WTC11 (cell line): ENCODE measurements at regions not wholly inside any gene's neighbourhood (a gene's known extent, or its start where the extent isn't known, plus 50 kb on each side); places are given as distances from the start of the nearest gene placed in this dataset.

Source experiments
- ATAC-seq: fragments of 200-7000 bp; cut with Tn5 transposase; 2 replicates; pipeline ENCODE4 v1.10.0; 2021; ENCODE audit warnings: mild to moderate bottlenecking, moderate library complexity
- CTCF ChIA-PET: fragments of 300-600 bp; sonication (Branson Sonifier 250); formaldehyde crosslinking; loops from one replicate; lab custom pipeline; 2021; ENCODE audit warnings: antibody characterized with exemption; lab: Charles Lee
- POLR2A ChIA-PET: fragments of 350-600 bp; sonication (Branson Sonifier 250); formaldehyde crosslinking; loops from one replicate; lab custom pipeline; 2021; ENCODE audit warnings: antibody characterized with exemption; lab: Charles Lee
- DNase-seq: peaks from one replicate; pipeline ENCODE4 v3.0.0; 2021; ENCODE audit warnings: low spot score
- H3K27ac Mint-ChIP-seq: 2 replicates; pipeline ENCODE4 v1.8.0; 2021; ENCODE audit warnings: mixed read lengths
- H3K27me3 Mint-ChIP-seq: 2 replicates; pipeline ENCODE4 v1.8.0; 2021; ENCODE audit warnings: low read depth, mild to moderate bottlenecking, moderate library complexity, mixed read lengths
- H3K36me3 Mint-ChIP-seq: 2 replicates; pipeline ENCODE4 v1.8.0; 2021; ENCODE audit warnings: mixed read lengths
- H3K4me1 Mint-ChIP-seq: 2 replicates; pipeline ENCODE4 v1.8.0; 2022; ENCODE audit warnings: mixed read lengths
- H3K4me3 Mint-ChIP-seq: 2 replicates; pipeline ENCODE4 v1.8.0; 2021; ENCODE audit warnings: mild to moderate bottlenecking, moderate library complexity, mixed read lengths
- H3K9me3 Mint-ChIP-seq: 2 replicates; pipeline ENCODE4 v1.8.0; 2021; ENCODE audit warnings: mixed read lengths
- ATF2 ChIP-seq: sonication (generic); formaldehyde crosslinking; IDR thresholded peaks from 2 replicates; pipeline ENCODE4 v1.8.1; 2022; ENCODE audit warnings: low read depth, missing genetic modification reagents, borderline replicate concordance
- CREB1 ChIP-seq: sonication (generic); formaldehyde crosslinking; IDR thresholded peaks from 2 replicates; pipeline ENCODE4 v1.8.0; 2023; ENCODE audit warnings: mild to moderate bottlenecking, missing genetic modification reagents
- ERG ChIP-seq: fragments of 250-450 bp; sonication (Bioruptor Pico); IDR thresholded peaks from 2 replicates; pipeline ENCODE4 v1.8.0; 2021; ENCODE audit warnings: mild to moderate bottlenecking
- ETV6 ChIP-seq: sonication (generic); formaldehyde crosslinking; IDR thresholded peaks from 2 replicates; pipeline ENCODE4 v1.8.1; 2022; ENCODE audit warnings: mild to moderate bottlenecking, missing genetic modification reagents
- FOXK1 ChIP-seq: sonication (generic); formaldehyde crosslinking; IDR thresholded peaks from 2 replicates; pipeline ENCODE4 v1.8.0; 2022; ENCODE audit warnings: mild to moderate bottlenecking, moderate library complexity, missing genetic modification reagents
- GABPB1 ChIP-seq: sonication (generic); formaldehyde crosslinking; IDR thresholded peaks from 2 replicates; pipeline ENCODE4 v1.8.1; 2023; ENCODE audit warnings: mild to moderate bottlenecking, missing genetic modification reagents
- HMGA2 ChIP-seq: fragments of 250-450 bp; sonication (Bioruptor Pico); IDR thresholded peaks from 2 replicates; pipeline ENCODE4 v1.4.0; 2021; ENCODE audit warnings: mild to moderate bottlenecking, moderate library complexity
- IRF2 ChIP-seq: sonication (generic); formaldehyde crosslinking; IDR thresholded peaks from 2 replicates; pipeline ENCODE4 v1.8.0; 2022; ENCODE audit warnings: low read depth, missing genetic modification reagents, borderline replicate concordance
- JUN ChIP-seq: sonication (generic); formaldehyde crosslinking; IDR thresholded peaks from 2 replicates; pipeline ENCODE4 v1.8.0; 2023; ENCODE audit warnings: mild to moderate bottlenecking, missing genetic modification reagents
- NFATC4 ChIP-seq: fragments of 250-450 bp; sonication (Bioruptor Pico); IDR thresholded peaks from 2 replicates; pipeline ENCODE4 v1.9.0; 2021; ENCODE audit warnings: mild to moderate bottlenecking
- NFYB ChIP-seq: sonication (generic); formaldehyde crosslinking; conservative IDR thresholded peaks from 2 replicates; pipeline ENCODE4 v1.8.0; 2022; ENCODE audit warnings: low read depth, missing genetic modification reagents
- NR2C2 ChIP-seq: sonication (generic); formaldehyde crosslinking; IDR thresholded peaks from 2 replicates; pipeline ENCODE4 v1.8.0; 2022; ENCODE audit warnings: mild to moderate bottlenecking, missing genetic modification reagents
- NR3C1 ChIP-seq: sonication (generic); formaldehyde crosslinking; conservative IDR thresholded peaks from 2 replicates; pipeline ENCODE4 v1.8.1; 2023; ENCODE audit warnings: low read depth, mild to moderate bottlenecking, missing genetic modification reagents
- PRRX2 ChIP-seq: fragments of 250-450 bp; sonication (Bioruptor Pico); IDR thresholded peaks from 2 replicates; pipeline ENCODE4 v1.8.0; 2021; ENCODE audit warnings: mild to moderate bottlenecking
- SMAD4 ChIP-seq: sonication (generic); formaldehyde crosslinking; IDR thresholded peaks from 2 replicates; pipeline ENCODE4 v1.8.0; 2022; ENCODE audit warnings: mild to moderate bottlenecking, missing genetic modification reagents
- TEAD1 ChIP-seq: sonication (generic); formaldehyde crosslinking; IDR thresholded peaks from 2 replicates; pipeline ENCODE4 v1.8.0; 2022; ENCODE audit warnings: mild to moderate bottlenecking, missing genetic modification reagents
- TEAD4 ChIP-seq: sonication (generic); formaldehyde crosslinking; IDR thresholded peaks from 2 replicates; pipeline ENCODE4 v1.8.0; 2022; ENCODE audit warnings: mild to moderate bottlenecking, missing genetic modification reagents
- ZBTB21 ChIP-seq: sonication (generic); formaldehyde crosslinking; IDR thresholded peaks from 2 replicates; pipeline ENCODE4 v1.8.1; 2023; ENCODE audit warnings: mild to moderate bottlenecking, missing genetic modification reagents, borderline replicate concordance
- ZNF232 ChIP-seq: sonication (generic); formaldehyde crosslinking; IDR thresholded peaks from 2 replicates; pipeline ENCODE4 v1.8.0; 2022; ENCODE audit warnings: mild to moderate bottlenecking, missing genetic modification reagents
- ZNF263 ChIP-seq: sonication (generic); formaldehyde crosslinking; IDR thresholded peaks from 2 replicates; pipeline ENCODE4 v1.8.1; 2022; ENCODE audit warnings: low read depth, mild to moderate bottlenecking, moderate library complexity, missing genetic modification reagents
- ZNF416 ChIP-seq: fragments of 250-450 bp; sonication (Bioruptor Pico); IDR thresholded peaks from 2 replicates; pipeline ENCODE4 v1.9.0; 2021; ENCODE audit warnings: mild to moderate bottlenecking, inconsistent platforms
- TF ChIP-seq, protein P1 (sequence below): sonication (generic); formaldehyde crosslinking; IDR thresholded peaks from 2 replicates; pipeline ENCODE4 v1.8.1; 2022; ENCODE audit warnings: missing genetic modification reagents, borderline replicate concordance
- TF ChIP-seq, protein P2 (sequence below): sonication (generic); formaldehyde crosslinking; IDR thresholded peaks from 2 replicates; pipeline ENCODE4 v1.8.1; 2022; ENCODE audit warnings: low read depth, mild to moderate bottlenecking, moderate library complexity, missing genetic modification reagents, borderline replicate concordance
- TF ChIP-seq, protein P3 (sequence below): sonication (generic); formaldehyde crosslinking; IDR thresholded peaks from 2 replicates; pipeline ENCODE4 v1.8.0; 2022; ENCODE audit warnings: missing genetic modification reagents
- TF ChIP-seq, protein P4 (sequence below): fragments of 250-450 bp; sonication (Bioruptor Pico); IDR thresholded peaks from 2 replicates; pipeline ENCODE4 v1.9.0; 2021; ENCODE audit warnings: mild to moderate bottlenecking
- TF ChIP-seq, protein P5 (sequence below): sonication (generic); formaldehyde crosslinking; IDR thresholded peaks from 2 replicates; pipeline ENCODE4 v1.8.0; 2022; ENCODE audit warnings: mild to moderate bottlenecking, missing genetic modification reagents

- no peak for DNase-seq
- no peak for TF ChIP-seq JUN
- no peak for TF ChIP-seq TEAD4
- TF ChIP-seq GABPB1 (CRISPR knock-in tag): no peak
- TF ChIP-seq, protein P1, sequence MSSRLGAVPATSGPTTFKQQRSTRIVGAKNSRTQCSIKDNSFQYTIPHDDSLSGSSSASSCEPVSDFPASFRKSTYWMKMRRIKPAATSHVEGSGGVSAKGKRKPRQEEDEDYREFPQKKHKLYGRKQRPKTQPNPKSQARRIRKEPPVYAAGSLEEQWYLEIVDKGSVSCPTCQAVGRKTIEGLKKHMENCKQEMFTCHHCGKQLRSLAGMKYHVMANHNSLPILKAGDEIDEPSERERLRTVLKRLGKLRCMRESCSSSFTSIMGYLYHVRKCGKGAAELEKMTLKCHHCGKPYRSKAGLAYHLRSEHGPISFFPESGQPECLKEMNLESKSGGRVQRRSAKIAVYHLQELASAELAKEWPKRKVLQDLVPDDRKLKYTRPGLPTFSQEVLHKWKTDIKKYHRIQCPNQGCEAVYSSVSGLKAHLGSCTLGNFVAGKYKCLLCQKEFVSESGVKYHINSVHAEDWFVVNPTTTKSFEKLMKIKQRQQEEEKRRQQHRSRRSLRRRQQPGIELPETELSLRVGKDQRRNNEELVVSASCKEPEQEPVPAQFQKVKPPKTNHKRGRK: no peak
- TF ChIP-seq NR3C1 (CRISPR knock-in tag): no peak
- no peak for TF ChIP-seq ZNF232 (CRISPR knock-in tag)
- TF ChIP-seq ETV6 (CRISPR knock-in tag): no peak
- TF ChIP-seq ZNF416: no peak
- no peak for TF ChIP-seq HMGA2 (CRISPR knock-in tag)
- TF ChIP-seq PRRX2 (CRISPR knock-in tag): no peak
- TF ChIP-seq IRF2: no peak
- TF ChIP-seq, protein P2, sequence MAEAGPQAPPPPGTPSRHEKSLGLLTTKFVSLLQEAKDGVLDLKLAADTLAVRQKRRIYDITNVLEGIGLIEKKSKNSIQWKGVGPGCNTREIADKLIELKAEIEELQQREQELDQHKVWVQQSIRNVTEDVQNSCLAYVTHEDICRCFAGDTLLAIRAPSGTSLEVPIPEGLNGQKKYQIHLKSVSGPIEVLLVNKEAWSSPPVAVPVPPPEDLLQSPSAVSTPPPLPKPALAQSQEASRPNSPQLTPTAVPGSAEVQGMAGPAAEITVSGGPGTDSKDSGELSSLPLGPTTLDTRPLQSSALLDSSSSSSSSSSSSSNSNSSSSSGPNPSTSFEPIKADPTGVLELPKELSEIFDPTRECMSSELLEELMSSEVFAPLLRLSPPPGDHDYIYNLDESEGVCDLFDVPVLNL (CRISPR knock-in tag): no peak
- TF ChIP-seq ZNF263 (CRISPR knock-in tag): no peak
- TF ChIP-seq NFATC4: no peak
- TF ChIP-seq FOXK1 (CRISPR knock-in tag): no peak
- TF ChIP-seq, protein P3, sequence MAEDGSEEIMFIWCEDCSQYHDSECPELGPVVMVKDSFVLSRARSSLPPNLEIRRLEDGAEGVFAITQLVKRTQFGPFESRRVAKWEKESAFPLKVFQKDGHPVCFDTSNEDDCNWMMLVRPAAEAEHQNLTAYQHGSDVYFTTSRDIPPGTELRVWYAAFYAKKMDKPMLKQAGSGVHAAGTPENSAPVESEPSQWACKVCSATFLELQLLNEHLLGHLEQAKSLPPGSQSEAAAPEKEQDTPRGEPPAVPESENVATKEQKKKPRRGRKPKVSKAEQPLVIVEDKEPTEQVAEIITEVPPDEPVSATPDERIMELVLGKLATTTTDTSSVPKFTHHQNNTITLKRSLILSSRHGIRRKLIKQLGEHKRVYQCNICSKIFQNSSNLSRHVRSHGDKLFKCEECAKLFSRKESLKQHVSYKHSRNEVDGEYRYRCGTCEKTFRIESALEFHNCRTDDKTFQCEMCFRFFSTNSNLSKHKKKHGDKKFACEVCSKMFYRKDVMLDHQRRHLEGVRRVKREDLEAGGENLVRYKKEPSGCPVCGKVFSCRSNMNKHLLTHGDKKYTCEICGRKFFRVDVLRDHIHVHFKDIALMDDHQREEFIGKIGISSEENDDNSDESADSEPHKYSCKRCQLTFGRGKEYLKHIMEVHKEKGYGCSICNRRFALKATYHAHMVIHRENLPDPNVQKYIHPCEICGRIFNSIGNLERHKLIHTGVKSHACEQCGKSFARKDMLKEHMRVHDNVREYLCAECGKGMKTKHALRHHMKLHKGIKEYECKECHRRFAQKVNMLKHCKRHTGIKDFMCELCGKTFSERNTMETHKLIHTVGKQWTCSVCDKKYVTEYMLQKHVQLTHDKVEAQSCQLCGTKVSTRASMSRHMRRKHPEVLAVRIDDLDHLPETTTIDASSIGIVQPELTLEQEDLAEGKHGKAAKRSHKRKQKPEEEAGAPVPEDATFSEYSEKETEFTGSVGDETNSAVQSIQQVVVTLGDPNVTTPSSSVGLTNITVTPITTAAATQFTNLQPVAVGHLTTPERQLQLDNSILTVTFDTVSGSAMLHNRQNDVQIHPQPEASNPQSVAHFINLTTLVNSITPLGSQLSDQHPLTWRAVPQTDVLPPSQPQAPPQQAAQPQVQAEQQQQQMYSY (CRISPR knock-in tag): no peak
- no peak for TF ChIP-seq NFYB (CRISPR knock-in tag)
- TF ChIP-seq, protein P4, sequence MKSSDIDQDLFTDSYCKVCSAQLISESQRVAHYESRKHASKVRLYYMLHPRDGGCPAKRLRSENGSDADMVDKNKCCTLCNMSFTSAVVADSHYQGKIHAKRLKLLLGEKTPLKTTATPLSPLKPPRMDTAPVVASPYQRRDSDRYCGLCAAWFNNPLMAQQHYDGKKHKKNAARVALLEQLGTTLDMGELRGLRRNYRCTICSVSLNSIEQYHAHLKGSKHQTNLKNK: no peak
- no peak for TF ChIP-seq SMAD4 (CRISPR knock-in tag)
- no peak for TF ChIP-seq CREB1 (CRISPR knock-in tag)
- TF ChIP-seq, all 79 proteins: peak for 0
- POLR2A ChIA-PET: no interaction called here
- no peaks in the 10 kb centered on the region for H3K36me3 Mint-ChIP-seq
- H3K4me1 Mint-ChIP-seq: peaks cover 54% of the 10 kb centered on the region
- no peaks in the 10 kb centered on the region for H3K9me3 Mint-ChIP-seq
- no peaks in the 10 kb centered on the region for H3K27me3 Mint-ChIP-seq
- no peak overlapping the region for H3K4me3 Mint-ChIP-seq
- CTCF ChIA-PET: no interaction called here
- ATAC-seq: no peak
- H3K27ac Mint-ChIP-seq: no peak overlapping the region
These were observed 224.2 kb upstream of the IRX3 start for GRCh38 chr16:54510685-54511221.

GRCh38 chr16:54509456-54509855 lies 222.9 kb upstream of the IRX3 start:
- no peak overlapping the region for H3K4me3 Mint-ChIP-seq
- no peak overlapping the region for H3K27ac Mint-ChIP-seq
- peaks cover 67% of the 10 kb centered on the region for H3K4me1 Mint-ChIP-seq
- TF ChIP-seq ZBTB21 (CRISPR knock-in tag) (no peak), NR2C2 (CRISPR knock-in tag) (no peak), ERG (no peak), ATF2 (CRISPR knock-in tag) (no peak), ZNF232 (CRISPR knock-in tag) (no peak), TEAD1 (CRISPR knock-in tag) (no peak)
- TF ChIP-seq, protein P5, sequence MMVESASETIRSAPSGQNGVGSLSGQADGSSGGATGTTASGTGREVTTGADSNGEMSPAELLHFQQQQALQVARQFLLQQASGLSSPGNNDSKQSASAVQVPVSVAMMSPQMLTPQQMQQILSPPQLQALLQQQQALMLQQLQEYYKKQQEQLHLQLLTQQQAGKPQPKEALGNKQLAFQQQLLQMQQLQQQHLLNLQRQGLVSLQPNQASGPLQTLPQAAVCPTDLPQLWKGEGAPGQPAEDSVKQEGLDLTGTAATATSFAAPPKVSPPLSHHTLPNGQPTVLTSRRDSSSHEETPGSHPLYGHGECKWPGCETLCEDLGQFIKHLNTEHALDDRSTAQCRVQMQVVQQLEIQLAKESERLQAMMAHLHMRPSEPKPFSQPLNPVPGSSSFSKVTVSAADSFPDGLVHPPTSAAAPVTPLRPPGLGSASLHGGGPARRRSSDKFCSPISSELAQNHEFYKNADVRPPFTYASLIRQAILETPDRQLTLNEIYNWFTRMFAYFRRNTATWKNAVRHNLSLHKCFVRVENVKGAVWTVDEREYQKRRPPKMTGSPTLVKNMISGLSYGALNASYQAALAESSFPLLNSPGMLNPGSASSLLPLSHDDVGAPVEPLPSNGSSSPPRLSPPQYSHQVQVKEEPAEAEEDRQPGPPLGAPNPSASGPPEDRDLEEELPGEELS (CRISPR knock-in tag): no peak

More at GRCh38 chr16:54509456-54509855, 222.9 kb upstream of the IRX3 start:
- POLR2A ChIA-PET: no interaction called here
- no peaks in the 10 kb centered on the region for H3K27me3 Mint-ChIP-seq
- CTCF ChIA-PET: interaction anchor here (1.6 kb wide), 1 partner anchor 564 kb away, joined by 3 read pairs; no protein-coding TSS in a partner anchor
- H3K36me3 Mint-ChIP-seq: no peaks in the 10 kb centered on the region
- H3K9me3 Mint-ChIP-seq: no peaks in the 10 kb centered on the region
- no peak for ATAC-seq
- DNase-seq: no peak
